Left ventricle myocardium inferior (tissue), 1 donor: ENCODE measurements at regions not wholly inside any gene's neighbourhood (a gene's known extent, or its start where the extent isn't known, plus 50 kb on each side); places are given as distances from the start of the nearest gene placed in this dataset.
"Not testable (repeated sequence)": the region's sequence is repeated elsewhere in the genome, so short reads cannot be mapped to it uniquely, and the experiment has no call there.

Experiments
- DNase-seq: peaks from one replicate; pipeline ENCODE4 v3.0.0-alpha.2; 2020
- H3K27ac ChIP-seq: fragments of 200-600 bp; replicated peaks from 2 replicates; pipeline ENCODE4 v1.8.0; 2021
- H3K27me3 ChIP-seq: fragments of 200-600 bp; 2 replicates; pipeline ENCODE4 v1.8.0; 2021; ENCODE audit warnings: low read depth
- H3K36me3 ChIP-seq: fragments of 200-600 bp; 2 replicates; pipeline ENCODE4 v1.8.0; 2021
- H3K4me1 ChIP-seq: fragments of 200-600 bp; 2 replicates; pipeline ENCODE4 v1.8.0; 2021
- H3K4me3 ChIP-seq: fragments of 200-600 bp; 2 replicates; pipeline ENCODE4 v1.8.0; 2021; ENCODE audit warnings: mild to moderate bottlenecking, moderate library complexity
- H3K9me3 ChIP-seq: fragments of 200-600 bp; replicated peaks from 2 replicates; pipeline ENCODE4 v1.8.0; 2021
- intact Hi-C: fragments of 100-400 bp; cut with micrococcal nuclease; formaldehyde crosslinking; loops from one replicate; pipeline ENCODE4 v1.11.0; 2022
- TF ChIP-seq, protein P1 (sequence below): fragments of 200-600 bp; IDR thresholded peaks from 2 replicates; pipeline ENCODE4 v1.8.0; 2021; ENCODE audit warnings: antibody characterized with exemption, mild to moderate bottlenecking, borderline replicate concordance
- donor health status: DM: no; HTN: yes; CAD: no; lungs with severe emphysema.

DNA sequence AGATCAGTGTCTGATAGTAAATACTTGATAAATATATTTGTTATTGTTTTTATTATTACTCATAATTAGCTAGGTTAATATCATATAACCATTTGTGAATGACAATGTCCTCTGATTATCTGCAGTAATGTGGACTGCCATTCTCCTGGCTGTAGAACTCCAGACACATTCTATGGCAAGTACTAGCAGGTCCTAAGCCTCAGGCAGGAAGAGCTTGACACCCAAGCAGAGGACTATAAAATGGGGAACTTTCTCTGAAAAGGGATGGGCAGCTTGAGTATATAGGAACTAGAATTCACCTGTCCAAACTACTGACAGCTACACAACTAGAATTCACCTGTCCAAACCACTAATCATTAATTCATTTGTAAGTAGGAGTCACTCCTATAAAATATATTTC, 649.4 kb downstream of the CPS1 start:
- Histone ChIP-seq H3K27me3 (no peaks in the 10 kb centered on the region), H3K36me3 (no peaks in the 10 kb centered on the region), H3K9me3 (no peaks in the 10 kb centered on the region), H3K4me1 (no peaks in the 10 kb centered on the region), H3K4me3 (no peak overlapping the region), H3K27ac (no peak overlapping the region)
- DNase-seq = no peak
- TF ChIP-seq, protein P1, sequence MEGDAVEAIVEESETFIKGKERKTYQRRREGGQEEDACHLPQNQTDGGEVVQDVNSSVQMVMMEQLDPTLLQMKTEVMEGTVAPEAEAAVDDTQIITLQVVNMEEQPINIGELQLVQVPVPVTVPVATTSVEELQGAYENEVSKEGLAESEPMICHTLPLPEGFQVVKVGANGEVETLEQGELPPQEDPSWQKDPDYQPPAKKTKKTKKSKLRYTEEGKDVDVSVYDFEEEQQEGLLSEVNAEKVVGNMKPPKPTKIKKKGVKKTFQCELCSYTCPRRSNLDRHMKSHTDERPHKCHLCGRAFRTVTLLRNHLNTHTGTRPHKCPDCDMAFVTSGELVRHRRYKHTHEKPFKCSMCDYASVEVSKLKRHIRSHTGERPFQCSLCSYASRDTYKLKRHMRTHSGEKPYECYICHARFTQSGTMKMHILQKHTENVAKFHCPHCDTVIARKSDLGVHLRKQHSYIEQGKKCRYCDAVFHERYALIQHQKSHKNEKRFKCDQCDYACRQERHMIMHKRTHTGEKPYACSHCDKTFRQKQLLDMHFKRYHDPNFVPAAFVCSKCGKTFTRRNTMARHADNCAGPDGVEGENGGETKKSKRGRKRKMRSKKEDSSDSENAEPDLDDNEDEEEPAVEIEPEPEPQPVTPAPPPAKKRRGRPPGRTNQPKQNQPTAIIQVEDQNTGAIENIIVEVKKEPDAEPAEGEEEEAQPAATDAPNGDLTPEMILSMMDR = no peak
- intact Hi-C loops = no loop called here

DNA sequence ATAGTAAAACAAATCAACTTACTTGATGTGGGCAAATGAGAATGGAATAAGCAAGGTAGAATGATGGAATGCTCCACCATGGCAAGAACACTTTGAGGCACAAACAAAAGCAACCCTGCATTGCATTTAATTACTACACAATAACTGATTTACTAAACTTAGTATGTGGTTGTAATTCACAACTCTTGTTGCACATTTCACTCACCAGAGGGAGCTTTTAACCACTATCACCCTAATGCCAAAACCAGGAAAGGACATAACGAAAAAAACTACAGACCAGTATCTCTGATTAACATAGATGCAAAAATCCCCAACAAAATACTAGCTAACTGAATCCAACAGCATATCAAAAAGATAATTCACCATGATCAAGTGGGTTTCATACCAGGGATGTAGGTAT, 659.8 kb downstream of the CPS1 start:
- Histone ChIP-seq H3K27ac (no peak overlapping the region), H3K4me3 (no peak overlapping the region), H3K9me3 (peaks cover 13% of the 10 kb centered on the region), H3K36me3 (no peaks in the 10 kb centered on the region), H3K4me1 (no peaks in the 10 kb centered on the region), H3K27me3 (no peaks in the 10 kb centered on the region)
- TF ChIP-seq, protein P1 = no peak
- intact Hi-C loops = no loop called here
- DNase-seq = no peak

DNA sequence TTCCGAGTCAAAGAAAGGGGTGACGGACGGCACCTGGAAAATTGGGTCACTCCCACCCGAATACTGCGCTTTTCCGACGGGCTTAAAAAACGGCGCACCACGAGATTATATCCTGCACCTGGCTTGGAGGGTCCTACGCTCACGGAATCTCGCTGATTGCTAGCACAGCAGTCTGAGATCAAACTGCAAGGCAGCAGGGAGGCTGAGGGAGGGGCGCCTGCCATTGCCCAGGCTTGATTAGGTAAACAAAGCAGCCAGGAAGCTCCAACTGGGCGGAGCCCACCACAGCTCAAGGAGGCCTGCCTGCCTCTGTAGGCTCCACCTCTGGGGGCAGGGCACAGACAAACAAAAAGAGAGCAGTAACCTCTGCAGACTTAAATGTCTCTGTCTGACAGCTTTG, 663.1 kb downstream of the CPS1 start:
- DNase-seq, H3K27ac ChIP-seq, H3K27me3 ChIP-seq, H3K4me1 ChIP-seq, intact Hi-C loops, H3K36me3 ChIP-seq, H3K4me3 ChIP-seq: not testable (repeated sequence)
- H3K9me3 ChIP-seq = peaks cover 13% of the 10 kb centered on the region

DNA sequence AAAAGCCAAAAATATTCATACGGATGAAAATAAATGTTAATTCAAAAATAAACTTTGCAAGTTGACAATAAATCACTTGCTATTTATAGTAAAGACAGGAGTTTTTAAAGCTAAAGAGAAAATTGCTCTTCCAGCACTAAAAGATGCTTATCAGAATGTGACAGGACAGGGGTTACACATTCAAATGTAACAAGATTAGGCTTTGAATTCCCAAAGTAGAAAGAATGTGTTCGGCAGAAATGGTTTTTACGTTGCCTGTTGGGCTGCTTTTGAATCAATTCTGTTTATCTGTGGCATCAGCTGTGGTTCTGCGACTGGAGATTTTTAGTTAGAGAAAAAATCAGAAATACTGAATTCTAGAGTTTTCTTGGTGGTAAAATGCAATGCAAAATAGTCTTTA, 669.4 kb downstream of the CPS1 start:
- Histone ChIP-seq H3K4me1 (no peaks in the 10 kb centered on the region), H3K27ac (no peak overlapping the region)
- no peak for DNase-seq

DNA sequence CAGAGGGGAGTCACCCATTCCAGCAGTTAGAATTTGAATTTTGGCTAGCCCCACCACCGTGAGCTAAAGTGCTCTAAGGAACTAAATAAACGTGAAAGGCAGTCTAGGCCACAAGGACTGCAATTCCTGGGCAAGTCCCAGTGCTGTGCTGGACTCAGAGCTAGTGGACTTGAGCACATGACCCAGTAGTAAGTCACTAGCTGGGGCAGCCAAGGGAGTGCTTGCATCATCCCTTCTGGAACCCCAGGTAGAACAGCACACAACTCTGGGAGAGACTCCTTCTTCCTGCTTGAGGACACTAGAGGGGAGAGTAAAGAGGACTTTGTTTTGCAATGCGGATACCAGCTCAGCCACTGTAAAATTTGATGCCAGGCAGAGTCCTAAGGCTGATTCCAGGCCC, 672.2 kb downstream of the CPS1 start:
- Histone ChIP-seq H3K4me1 (no peaks in the 10 kb centered on the region), H3K4me3 (no peak overlapping the region), H3K36me3 (no peaks in the 10 kb centered on the region), H3K27me3 (no peaks in the 10 kb centered on the region), H3K9me3 (no peaks in the 10 kb centered on the region), H3K27ac (no peak overlapping the region)
- no peak for DNase-seq
- TF ChIP-seq, protein P1 = no peak
- intact Hi-C loops = no loop called here

More for the DNA sequence above, 669.4 kb downstream of the CPS1 start:
- H3K27me3 ChIP-seq = no peaks in the 10 kb centered on the region
- intact Hi-C loops = no loop called here
- H3K9me3 ChIP-seq = no peaks in the 10 kb centered on the region
- TF ChIP-seq, protein P1 = no peak
- no peak overlapping the region for H3K4me3 ChIP-seq
- no peaks in the 10 kb centered on the region for H3K36me3 ChIP-seq

DNA sequence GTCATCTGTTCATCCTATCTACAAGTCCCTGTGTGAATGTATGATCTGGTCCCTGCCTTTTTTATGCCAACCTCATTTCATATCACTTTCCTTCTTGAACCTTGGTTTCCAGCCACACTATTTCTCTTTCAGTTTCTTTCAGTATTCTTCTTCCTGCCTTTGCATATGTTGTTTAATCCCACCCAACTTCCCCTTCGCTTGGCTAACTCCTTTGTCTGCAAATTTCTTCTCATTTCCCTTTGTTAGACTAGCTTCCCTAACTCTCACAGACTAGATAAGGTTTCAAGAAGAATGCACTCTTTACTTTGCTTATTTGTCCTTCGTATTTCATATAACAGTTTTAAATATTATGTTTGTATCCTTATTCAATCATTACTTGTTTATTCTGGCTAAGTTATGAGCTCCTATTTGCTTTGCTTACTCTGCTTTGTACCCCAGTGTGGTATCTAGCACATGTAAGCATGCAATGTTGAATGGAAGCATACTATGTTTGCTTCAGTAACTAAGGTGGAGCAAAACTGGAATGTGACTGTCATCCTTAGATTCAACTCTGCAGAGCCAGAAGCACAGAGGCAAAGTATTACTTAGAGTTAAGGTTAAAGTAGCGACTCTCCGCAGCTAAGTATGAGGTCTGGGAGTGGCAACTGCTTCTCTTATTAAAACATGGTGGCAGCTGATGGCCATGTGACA, 681.3 kb downstream of the CPS1 start:
- no peaks in the 10 kb centered on the region for H3K27me3 ChIP-seq
- no peak for DNase-seq
- H3K27ac ChIP-seq = no peak overlapping the region
- H3K9me3 ChIP-seq = peaks cover 6% of the 10 kb centered on the region
- H3K4me3 ChIP-seq = no peak overlapping the region
- intact Hi-C loops = no loop called here
- TF ChIP-seq, protein P1 = no peak
- no peaks in the 10 kb centered on the region for H3K4me1 ChIP-seq
- no peaks in the 10 kb centered on the region for H3K36me3 ChIP-seq
